SK-N-SH treated with all-trans-retinoic acid at 6 μM for 48 hours (cell line): ENCODE measurements at regions not wholly inside any gene's neighbourhood (a gene's known extent, or its start where the extent isn't known, plus 50 kb on each side); places are given as distances from the start of the nearest gene placed in this dataset.
"Not testable (repeated sequence)": the region's sequence is repeated elsewhere in the genome, so short reads cannot be mapped to it uniquely, and the experiment has no call there.

ENCODE experiments used
- ARNTL ChIP-seq: fragments of 450-650 bp; formaldehyde crosslinking; IDR thresholded peaks from 2 replicates; pipeline ENCODE4 v1.5.0; 2020; ENCODE audit warnings: low read depth, mild to moderate bottlenecking, moderate library complexity, borderline replicate concordance
- CSDC2 ChIP-seq: fragments of 250-450 bp; sonication (Bioruptor Pico); IDR thresholded peaks from 2 replicates; pipeline ENCODE4 v1.5.0; 2020; ENCODE audit warnings: mild to moderate bottlenecking, moderate library complexity
- OSR1 ChIP-seq: fragments of 250-450 bp; sonication (Bioruptor Pico); IDR thresholded peaks from 2 replicates; pipeline ENCODE4 v1.8.0; 2022; ENCODE audit warnings: moderate library complexity, mild to moderate bottlenecking, inconsistent platforms
- SNAI2 ChIP-seq: fragments of 250-450 bp; sonication (Bioruptor Pico); IDR thresholded peaks from 2 replicates; pipeline ENCODE4 v1.5.0; 2020; ENCODE audit warnings: mild to moderate bottlenecking, moderate library complexity
- TCF4 ChIP-seq: fragments of 250-450 bp; sonication (Bioruptor Pico); IDR thresholded peaks from 2 replicates; pipeline ENCODE4 v1.8.0; 2021; ENCODE audit warnings: mild to moderate bottlenecking, moderate library complexity, borderline replicate concordance
- ZFP30 ChIP-seq: fragments of 450-650 bp; formaldehyde crosslinking; IDR thresholded peaks from 2 replicates; pipeline ENCODE4 v1.5.0; 2022; ENCODE audit warnings: mild to moderate bottlenecking, moderate library complexity
- TF ChIP-seq, protein P1 (sequence below): fragments of 250-450 bp; sonication (Bioruptor Pico); IDR thresholded peaks from 2 replicates; pipeline ENCODE4 v1.5.1; 2021; ENCODE audit warnings: mild to moderate bottlenecking, moderate library complexity
- TF ChIP-seq, protein P2 (sequence below): fragments of 250-450 bp; sonication (Bioruptor Pico); IDR thresholded peaks from 2 replicates; pipeline ENCODE4 v1.8.0; 2020; ENCODE audit warnings: mild to moderate bottlenecking, moderate library complexity, borderline replicate concordance

DNA sequence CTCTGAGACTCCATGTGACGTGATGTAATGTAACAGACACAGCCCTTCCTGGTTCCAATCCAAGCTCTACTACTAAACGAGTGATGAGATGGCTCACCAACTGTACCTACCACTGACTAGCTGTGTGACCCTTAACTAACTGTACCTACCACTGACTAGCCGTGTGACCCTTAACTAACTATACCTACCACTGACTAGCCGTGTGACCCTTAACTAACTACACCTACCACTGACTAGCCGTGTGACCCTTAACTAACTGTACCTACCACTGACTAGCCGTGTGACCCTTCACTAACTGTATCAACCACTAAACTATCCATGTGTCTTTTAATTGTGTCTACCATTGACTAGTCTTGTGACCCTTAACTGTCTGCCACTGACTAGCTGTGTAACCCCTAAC is 111.2 kb downstream of the NPIPA5 start:
- TF ChIP-seq, protein P1, sequence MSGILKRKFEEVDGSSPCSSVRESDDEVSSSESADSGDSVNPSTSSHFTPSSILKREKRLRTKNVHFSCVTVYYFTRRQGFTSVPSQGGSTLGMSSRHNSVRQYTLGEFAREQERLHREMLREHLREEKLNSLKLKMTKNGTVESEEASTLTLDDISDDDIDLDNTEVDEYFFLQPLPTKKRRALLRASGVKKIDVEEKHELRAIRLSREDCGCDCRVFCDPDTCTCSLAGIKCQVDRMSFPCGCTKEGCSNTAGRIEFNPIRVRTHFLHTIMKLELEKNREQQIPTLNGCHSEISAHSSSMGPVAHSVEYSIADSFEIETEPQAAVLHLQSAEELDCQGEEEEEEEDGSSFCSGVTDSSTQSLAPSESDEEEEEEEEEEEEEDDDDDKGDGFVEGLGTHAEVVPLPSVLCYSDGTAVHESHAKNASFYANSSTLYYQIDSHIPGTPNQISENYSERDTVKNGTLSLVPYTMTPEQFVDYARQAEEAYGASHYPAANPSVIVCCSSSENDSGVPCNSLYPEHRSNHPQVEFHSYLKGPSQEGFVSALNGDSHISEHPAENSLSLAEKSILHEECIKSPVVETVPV (CRISPR knock-in tag), result not testable (repeated sequence)
- TF ChIP-seq ARNTL (CRISPR knock-in tag); TCF4 (CRISPR knock-in tag); CSDC2; ZFP30 (CRISPR knock-in tag); SNAI2 (CRISPR knock-in tag); OSR1 (CRISPR knock-in tag): not testable (repeated sequence)
- TF ChIP-seq, protein P2, sequence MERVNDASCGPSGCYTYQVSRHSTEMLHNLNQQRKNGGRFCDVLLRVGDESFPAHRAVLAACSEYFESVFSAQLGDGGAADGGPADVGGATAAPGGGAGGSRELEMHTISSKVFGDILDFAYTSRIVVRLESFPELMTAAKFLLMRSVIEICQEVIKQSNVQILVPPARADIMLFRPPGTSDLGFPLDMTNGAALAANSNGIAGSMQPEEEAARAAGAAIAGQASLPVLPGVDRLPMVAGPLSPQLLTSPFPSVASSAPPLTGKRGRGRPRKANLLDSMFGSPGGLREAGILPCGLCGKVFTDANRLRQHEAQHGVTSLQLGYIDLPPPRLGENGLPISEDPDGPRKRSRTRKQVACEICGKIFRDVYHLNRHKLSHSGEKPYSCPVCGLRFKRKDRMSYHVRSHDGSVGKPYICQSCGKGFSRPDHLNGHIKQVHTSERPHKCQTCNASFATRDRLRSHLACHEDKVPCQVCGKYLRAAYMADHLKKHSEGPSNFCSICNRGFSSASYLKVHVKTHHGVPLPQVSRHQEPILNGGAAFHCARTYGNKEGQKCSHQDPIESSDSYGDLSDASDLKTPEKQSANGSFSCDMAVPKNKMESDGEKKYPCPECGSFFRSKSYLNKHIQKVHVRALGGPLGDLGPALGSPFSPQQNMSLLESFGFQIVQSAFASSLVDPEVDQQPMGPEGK, result not testable (repeated sequence)
